Erythroblast (primary cell): ENCODE measurements at regions not wholly inside any gene's neighbourhood (a gene's known extent, or its start where the extent isn't known, plus 50 kb on each side); places are given as distances from the start of the nearest gene placed in this dataset.

ENCODE experiments used
- GATA1 ChIP-seq: IDR thresholded peaks from 2 replicates; pipeline ENCODE4 v1.6.1; 2011; ENCODE audit warnings: low read depth, mild to moderate bottlenecking, control low read depth, low read length, moderate library complexity
- POLR2A ChIP-seq: IDR thresholded peaks from 2 replicates; pipeline ENCODE4 v1.6.1; 2011; ENCODE audit warnings: mild to moderate bottlenecking, low read length

GRCh38 chr20:52820641-52821292 is 151.4 kb upstream of the TSHZ2 start:
- TF ChIP-seq POLR2A (no peak), GATA1 (no peak)
